Muscle of leg (tissue), 3 donors: ENCODE measurements at regions not wholly inside any gene's neighbourhood (a gene's known extent, or its start where the extent isn't known, plus 50 kb on each side); places are given as distances from the start of the nearest gene placed in this dataset.
"Not testable (repeated sequence)": the region's sequence is repeated elsewhere in the genome, so short reads cannot be mapped to it uniquely, and the experiment has no call there.

ENCODE experiments used
- DNase-seq: peaks from one replicate; pipeline ENCODE4 v3.0.0; 2013
- H3K27ac ChIP-seq: one replicate; pipeline ENCODE4 v1.5.1; 2013; ENCODE audit warnings: mild to moderate bottlenecking, low read length, control low read depth
- H3K27me3 ChIP-seq: one replicate; pipeline ENCODE4 v1.6.1; 2013; ENCODE audit warnings: low read length; ENCODE audit not compliant: control insufficient read depth, insufficient read depth
- H3K36me3 ChIP-seq: one replicate; pipeline ENCODE4 v1.6.1; 2013; ENCODE audit warnings: low read length; ENCODE audit not compliant: control insufficient read depth, insufficient read depth
- H3K4me1 ChIP-seq: one replicate; pipeline ENCODE4 v1.6.1; 2013; ENCODE audit warnings: low read length; ENCODE audit not compliant: control insufficient read depth, insufficient read depth
- H3K4me3 ChIP-seq: one replicate; pipeline ENCODE4 v1.5.1; 2013; ENCODE audit warnings: low read length, control low read depth
- H3K9me3 ChIP-seq: replicated peaks from 2 replicates; pipeline ENCODE4 v1.6.1; 2013; ENCODE audit warnings: low read depth, low read length; ENCODE audit not compliant: control insufficient read depth
- WGBS: methylation state at CpG from one replicate; pipeline ENCODE4 v1.1.5; 2013; ENCODE audit warnings: missing lambda C conversion rate; ENCODE audit not compliant: insufficient coverage; 5-methylcytosine and 5-hydroxymethylcytosine counted together

GRCh38 chr10:118423800-118424442 is 81.8 kb upstream of the FAM204A start:
- 21% methylated on average over 8 of the region's 15 CpGs for WGBS

GRCh38 chr10:118422241-118422640 is 80.1 kb upstream of the FAM204A start:
- Histone ChIP-seq H3K27me3 (no peaks in the 10 kb centered on the region), H3K4me1 (no peaks in the 10 kb centered on the region)
- no peak for DNase-seq

More at GRCh38 chr10:118423800-118424442, 81.8 kb upstream of the FAM204A start:
- Histone ChIP-seq H3K27ac (no peak overlapping the region), H3K9me3 (no peaks in the 10 kb centered on the region), H3K36me3 (no peaks in the 10 kb centered on the region), H3K4me1 (no peaks in the 10 kb centered on the region), H3K4me3 (no peak overlapping the region), H3K27me3 (no peaks in the 10 kb centered on the region)
- DNase-seq: peak; percentile 88

GRCh38 chr10:118420049-118420448 is 77.9 kb upstream of the FAM204A start:
- H3K36me3 ChIP-seq, H3K27ac ChIP-seq, DNase-seq, H3K4me1 ChIP-seq, H3K9me3 ChIP-seq, H3K4me3 ChIP-seq, H3K27me3 ChIP-seq: not testable (repeated sequence)
- WGBS: no CpG with 5 or more reads among the region's 2 CpGs

More at GRCh38 chr10:118422241-118422640, 80.1 kb upstream of the FAM204A start:
- H3K36me3 ChIP-seq: no peaks in the 10 kb centered on the region
- no peak overlapping the region for H3K4me3 ChIP-seq
- no peaks in the 10 kb centered on the region for H3K9me3 ChIP-seq
- 75% methylated on average over 4 of the region's 7 CpGs for WGBS
- no peak overlapping the region for H3K27ac ChIP-seq

DNA sequence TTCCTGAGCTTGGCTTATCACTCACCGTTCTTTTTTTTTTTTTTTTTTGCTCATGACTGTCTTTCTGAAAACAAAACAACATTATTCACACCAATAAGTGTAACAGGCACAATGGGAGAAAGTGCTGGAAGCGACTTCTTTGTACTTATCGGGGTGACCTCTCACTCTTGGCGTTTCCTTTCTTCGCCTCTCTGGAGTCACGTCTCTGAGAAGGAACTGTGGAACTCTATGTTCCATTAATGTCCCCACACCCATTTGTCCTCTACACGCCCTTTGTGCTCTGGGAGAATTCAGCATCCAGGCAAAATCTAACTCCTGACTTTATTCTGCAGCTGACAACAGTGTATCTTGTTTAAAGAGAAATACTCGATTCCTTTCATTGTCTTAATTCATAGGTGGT is 70.8 kb upstream of the FAM204A start:
- 83% methylated on average over 1 of the region's 8 CpGs for WGBS
- H3K9me3 ChIP-seq: no peaks in the 10 kb centered on the region

GRCh38 chr10:118412132-118412760 is 70.1 kb upstream of the FAM204A start:
- no peak for DNase-seq
- no peak overlapping the region for H3K4me3 ChIP-seq
- H3K27ac ChIP-seq: no peak overlapping the region
- H3K36me3 ChIP-seq: no peaks in the 10 kb centered on the region
- 94% methylated on average over 3 of the region's 8 CpGs for WGBS
- H3K27me3 ChIP-seq: no peaks in the 10 kb centered on the region
- no peaks in the 10 kb centered on the region for H3K4me1 ChIP-seq
- no peaks in the 10 kb centered on the region for H3K9me3 ChIP-seq

More for the DNA sequence above, 70.8 kb upstream of the FAM204A start:
- Histone ChIP-seq H3K36me3 (no peaks in the 10 kb centered on the region), H3K27ac (no peak overlapping the region), H3K4me3 (no peak overlapping the region), H3K27me3 (no peaks in the 10 kb centered on the region), H3K4me1 (no peaks in the 10 kb centered on the region)
- DNase-seq: peak; percentile 41

- Histone ChIP-seq H3K36me3 (no peaks in the 10 kb centered on the region), H3K4me3 (no peak overlapping the region), H3K9me3 (no peaks in the 10 kb centered on the region), H3K27me3 (no peaks in the 10 kb centered on the region), H3K27ac (no peak overlapping the region), H3K4me1 (no peaks in the 10 kb centered on the region)
- WGBS: 76% methylated on average over 6 of the region's 6 CpGs
- no peak for DNase-seq
Observed at GRCh38 chr10:118409295-118409694, 67.2 kb upstream of the FAM204A start.

DNA sequence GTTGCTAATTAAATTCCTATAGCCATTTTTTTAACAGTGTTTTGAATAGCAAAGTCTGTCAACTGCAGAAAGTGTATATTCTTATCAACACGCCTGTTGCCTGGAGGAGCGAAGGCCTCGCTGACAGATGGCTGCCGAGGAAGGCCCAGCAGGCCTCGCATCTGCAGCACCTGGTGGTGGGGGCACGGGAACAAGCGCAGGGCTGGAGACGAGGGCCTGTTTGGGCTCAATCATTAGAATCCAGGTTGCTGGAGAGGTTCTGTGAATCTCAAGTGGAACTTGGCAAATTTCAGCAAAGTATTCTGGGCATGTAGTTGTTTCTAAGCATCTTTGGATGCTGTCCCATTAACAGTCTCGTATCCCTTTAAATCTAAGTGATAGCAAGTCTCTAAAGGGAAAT is 66.1 kb upstream of the FAM204A start:
- Histone ChIP-seq H3K27me3 (no peaks in the 10 kb centered on the region), H3K9me3 (no peaks in the 10 kb centered on the region), H3K27ac (no peak overlapping the region), H3K4me1 (no peaks in the 10 kb centered on the region), H3K36me3 (no peaks in the 10 kb centered on the region), H3K4me3 (no peak overlapping the region)
- no peak for DNase-seq
- WGBS: 76% methylated on average over 8 of the region's 9 CpGs

- whole genome bisulfite sequencing: 71% methylated on average over 3 of the region's 5 CpGs
- Histone ChIP-seq H3K36me3 (no peaks in the 10 kb centered on the region), H3K27ac (no peak overlapping the region), H3K27me3 (no peaks in the 10 kb centered on the region), H3K9me3 (no peaks in the 10 kb centered on the region), H3K4me3 (no peak overlapping the region), H3K4me1 (no peaks in the 10 kb centered on the region)
- DNase-seq: no peak
Observed at GRCh38 chr10:118407777-118408176, 65.7 kb upstream of the FAM204A start.

DNA sequence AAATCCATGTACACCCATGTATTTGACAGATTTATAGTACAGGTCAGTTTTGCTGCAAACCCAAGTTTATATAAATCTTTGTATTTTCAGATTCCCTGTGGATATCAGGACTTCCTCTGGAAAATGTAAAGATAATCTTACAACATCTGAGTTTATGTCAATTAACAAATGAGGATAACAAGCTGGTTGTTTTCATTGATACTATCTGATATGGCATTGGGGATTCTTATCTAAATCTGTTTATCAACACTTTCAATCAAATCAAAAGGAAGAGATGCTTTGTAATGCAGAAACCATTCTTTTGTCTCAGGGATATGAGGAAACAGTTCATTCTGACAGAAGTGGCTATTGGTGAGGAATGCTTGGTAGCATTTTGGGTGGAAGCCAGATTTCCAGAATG is 64.9 kb upstream of the FAM204A start:
- no peaks in the 10 kb centered on the region for H3K9me3 ChIP-seq
- no peaks in the 10 kb centered on the region for H3K36me3 ChIP-seq
- H3K4me1 ChIP-seq: no peaks in the 10 kb centered on the region
- DNase-seq: no peak
- no peak overlapping the region for H3K27ac ChIP-seq
- H3K4me3 ChIP-seq: no peak overlapping the region
- H3K27me3 ChIP-seq: no peaks in the 10 kb centered on the region

DNA sequence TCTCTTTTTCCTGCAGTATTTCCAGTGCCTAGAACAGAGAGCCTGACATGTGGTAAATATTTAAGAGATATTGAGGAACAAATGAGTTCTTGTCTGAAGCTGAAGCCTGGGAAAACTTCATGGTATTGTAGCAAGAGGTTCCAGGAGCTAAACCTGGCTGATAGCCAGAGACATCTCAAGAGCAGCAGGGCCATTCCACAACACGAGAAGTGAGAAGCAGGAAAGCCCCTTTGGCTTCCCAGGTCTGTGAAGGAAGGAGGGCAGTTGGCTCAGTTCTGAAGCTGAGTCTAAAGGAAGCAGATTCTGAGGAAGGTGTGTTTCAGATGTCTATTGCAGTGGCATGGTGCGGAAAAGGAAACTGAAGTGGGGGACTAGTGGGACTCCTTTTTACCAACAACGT is 63.8 kb upstream of the FAM204A start:
- no peak overlapping the region for H3K27ac ChIP-seq
- H3K36me3 ChIP-seq: no peaks in the 10 kb centered on the region
- WGBS: 0% methylated on average over 1 of the region's 3 CpGs
- DNase-seq: peak; percentile 15
- H3K27me3 ChIP-seq: no peaks in the 10 kb centered on the region
- H3K4me3 ChIP-seq: no peak overlapping the region
- no peaks in the 10 kb centered on the region for H3K4me1 ChIP-seq
- H3K9me3 ChIP-seq: no peaks in the 10 kb centered on the region
